Gastrocnemius medialis (tissue), 4 donors: ENCODE measurements at regions not wholly inside any gene's neighbourhood (a gene's known extent, or its start where the extent isn't known, plus 50 kb on each side); places are given as distances from the start of the nearest gene placed in this dataset.

Experiments
- POLR2A ChIP-seq, 2 donors: fragments of 450-650 bp; IDR thresholded peaks; one replicate each; pipeline ENCODE4 v1.6.1; 2017; ENCODE audit warnings: antibody characterized with exemption in 2 of 2, mild to moderate bottlenecking in 2 of 2, moderate library complexity in 2 of 2
- TF ChIP-seq, protein P1 (sequence below), 5 experiments: fragments of 450-650 bp in 3 of 5; fragments of 200-600 bp in 2 of 5; sonication (generic) in 2 of 5; IDR thresholded peaks in 4 of 5; conservative IDR thresholded peaks in 1 of 5; 1 replicate in 4 of 5; 2 replicates in 1 of 5; pipeline ENCODE4 v1.5.1; 2016 to 2019; ENCODE audit warnings: antibody characterized with exemption in 5 of 5, mild to moderate bottlenecking in 3 of 5, moderate library complexity in 3 of 5

DNA sequence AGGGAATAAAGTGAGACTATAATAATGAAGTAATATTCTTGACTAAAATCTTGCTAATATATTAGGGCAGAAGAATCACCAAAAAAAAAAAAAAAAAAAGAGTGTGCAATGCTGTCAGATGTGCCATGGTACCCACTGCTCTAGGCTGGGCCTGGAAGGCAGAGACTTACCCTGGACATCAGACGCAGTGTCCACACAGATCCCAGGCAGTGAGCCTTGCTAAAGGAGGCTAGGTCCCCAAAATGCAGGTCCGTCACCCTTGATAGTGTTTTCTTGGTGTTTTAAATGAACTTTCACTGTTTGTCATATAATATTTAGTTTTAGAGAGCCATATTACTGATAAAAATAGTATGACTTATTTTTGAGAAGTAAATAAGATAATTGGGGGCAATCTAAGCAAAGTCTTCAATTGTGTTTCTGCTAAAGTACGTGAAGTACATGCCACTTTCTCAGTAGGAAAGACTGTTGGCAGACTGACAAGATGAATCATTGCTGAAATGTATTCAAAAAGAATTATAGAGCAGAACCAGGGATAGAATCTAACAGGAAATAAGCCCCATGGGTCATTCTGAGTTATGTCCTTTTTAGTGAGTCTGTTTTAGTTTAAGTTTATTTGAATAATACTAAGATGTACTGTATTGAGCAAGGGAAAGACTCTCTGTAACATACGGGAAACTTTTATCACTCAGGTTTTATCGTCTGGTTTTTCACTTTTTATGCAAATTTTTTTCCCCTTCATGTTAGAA, 74.6 kb upstream of the PDC start:
- TF ChIP-seq, protein P1, sequence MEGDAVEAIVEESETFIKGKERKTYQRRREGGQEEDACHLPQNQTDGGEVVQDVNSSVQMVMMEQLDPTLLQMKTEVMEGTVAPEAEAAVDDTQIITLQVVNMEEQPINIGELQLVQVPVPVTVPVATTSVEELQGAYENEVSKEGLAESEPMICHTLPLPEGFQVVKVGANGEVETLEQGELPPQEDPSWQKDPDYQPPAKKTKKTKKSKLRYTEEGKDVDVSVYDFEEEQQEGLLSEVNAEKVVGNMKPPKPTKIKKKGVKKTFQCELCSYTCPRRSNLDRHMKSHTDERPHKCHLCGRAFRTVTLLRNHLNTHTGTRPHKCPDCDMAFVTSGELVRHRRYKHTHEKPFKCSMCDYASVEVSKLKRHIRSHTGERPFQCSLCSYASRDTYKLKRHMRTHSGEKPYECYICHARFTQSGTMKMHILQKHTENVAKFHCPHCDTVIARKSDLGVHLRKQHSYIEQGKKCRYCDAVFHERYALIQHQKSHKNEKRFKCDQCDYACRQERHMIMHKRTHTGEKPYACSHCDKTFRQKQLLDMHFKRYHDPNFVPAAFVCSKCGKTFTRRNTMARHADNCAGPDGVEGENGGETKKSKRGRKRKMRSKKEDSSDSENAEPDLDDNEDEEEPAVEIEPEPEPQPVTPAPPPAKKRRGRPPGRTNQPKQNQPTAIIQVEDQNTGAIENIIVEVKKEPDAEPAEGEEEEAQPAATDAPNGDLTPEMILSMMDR (IDR thresholded peaks at IDR 0.05 in 4 of 5, conservative IDR thresholded peaks at IDR 0.05 in 1 of 5): no peak
- no peak for TF ChIP-seq POLR2A (IDR thresholded peaks at IDR 0.05)
